ENCODE measurements at regions not wholly inside any gene's neighbourhood (a gene's known extent, or its start where the extent isn't known, plus 50 kb on each side); places are given as distances from the start of the nearest gene placed in this dataset.

GRCh38 chr7:155974186-155974897 lies 162.1 kb upstream of the SHH start:
- no peak overlapping the region for H3K4me2 ChIP-seq
- no peaks in the 10 kb centered on the region for H3K9me3 Mint-ChIP-seq
- H3K36me3 ChIP-seq (ENCODE audit: insufficient read depth), result no peaks in the 10 kb centered on the region
- H3K36me3 Mint-ChIP-seq (ENCODE audit: low read depth), result no peaks in the 10 kb centered on the region
- no peaks in the 10 kb centered on the region for H3K4me1 ChIP-seq (ENCODE audit: insufficient read depth)
- no peak overlapping the region for H3K27ac ChIP-seq (ENCODE audit: low read depth)
- H3K27me3 Mint-ChIP-seq (ENCODE audit: insufficient read depth, low read depth, poor library complexity), result peaks cover 7% of the 10 kb centered on the region
- no peaks in the 10 kb centered on the region for H3F3A ChIP-seq (replicated peaks; ENCODE audit: low read depth)
- H4K20me1 ChIP-seq (replicated peaks; ENCODE audit: insufficient read depth), result no peaks in the 10 kb centered on the region
- peaks cover 10% of the 10 kb centered on the region for H3K4me1 Mint-ChIP-seq
- no peaks in the 10 kb centered on the region for H3K27me3 ChIP-seq (ENCODE audit: insufficient read depth)
- DNase-seq (ENCODE audit: low spot score) (no peak), ATAC-seq (no peak; the same call in 2 of the 3 replicates)
- no peak for TF ChIP-seq ZNF114 (CRISPR knock-in tag; IDR thresholded peaks at IDR 0.05)
- no peak for TF ChIP-seq CREB1 (CRISPR knock-in tag; IDR thresholded peaks at IDR 0.05; ENCODE audit: low read depth)
- no peak for TF ChIP-seq REST (IDR thresholded peaks at IDR 0.05; ENCODE audit: unreplicated experiment)
- TF ChIP-seq POLR2AphosphoS5 (IDR thresholded peaks at IDR 0.05; ENCODE audit: low read depth), result no peak
- no peak for TF ChIP-seq NANOG (IDR thresholded peaks at IDR 0.05; ENCODE audit: borderline replicate concordance)
- no peak for TF ChIP-seq ZNF331 (CRISPR knock-in tag; IDR thresholded peaks at IDR 0.05; ENCODE audit: low read depth)
- TF ChIP-seq STAT1 (IDR thresholded peaks at IDR 0.05; ENCODE audit: unreplicated experiment), result no peak
- no peak for TF ChIP-seq CTCF (conservative IDR thresholded peaks at IDR 0.05; ENCODE audit: low read depth in 2 of 2)
- TF ChIP-seq JUNB (IDR thresholded peaks at IDR 0.05; ENCODE audit: unreplicated experiment), result no peak
- no peak for TF ChIP-seq EZH2phosphoT487 (IDR thresholded peaks at IDR 0.05; ENCODE audit: unreplicated experiment)
- no peak for TF ChIP-seq ZNF462 (CRISPR knock-in tag; IDR thresholded peaks at IDR 0.05)
- TF ChIP-seq ETS1 (IDR thresholded peaks at IDR 0.05), result no peak
- no peak for TF ChIP-seq EZH2 (IDR thresholded peaks at IDR 0.05; ENCODE audit: low read depth, unreplicated experiment)
- no peaks in the 10 kb centered on the region for H3K79me2 ChIP-seq (replicated peaks; ENCODE audit: insufficient read depth)
- H3K9me2 ChIP-seq (ENCODE audit: insufficient read depth), result no peaks in the 10 kb centered on the region
- H2AFZ ChIP-seq, result no peak overlapping the region
- H3K4me3 ChIP-seq, result no peak overlapping the region
- H3K4me3 Mint-ChIP-seq, result no peak overlapping the region
- H3K27ac Mint-ChIP-seq, result no peak overlapping the region

Measured in GM23338 (cell line).